GM21576 (cell line): ENCODE measurements at regions not wholly inside any gene's neighbourhood (a gene's known extent, or its start where the extent isn't known, plus 50 kb on each side); places are given as distances from the start of the nearest gene placed in this dataset.

Experiments
- ATAC-seq: cut with Tn5 transposase; IDR thresholded peaks from one replicate; pipeline ENCODE4 v1.9.1; 2021; ENCODE audit warnings: mild to moderate bottlenecking, moderate library complexity; ENCODE audit not compliant: unreplicated experiment

DNA sequence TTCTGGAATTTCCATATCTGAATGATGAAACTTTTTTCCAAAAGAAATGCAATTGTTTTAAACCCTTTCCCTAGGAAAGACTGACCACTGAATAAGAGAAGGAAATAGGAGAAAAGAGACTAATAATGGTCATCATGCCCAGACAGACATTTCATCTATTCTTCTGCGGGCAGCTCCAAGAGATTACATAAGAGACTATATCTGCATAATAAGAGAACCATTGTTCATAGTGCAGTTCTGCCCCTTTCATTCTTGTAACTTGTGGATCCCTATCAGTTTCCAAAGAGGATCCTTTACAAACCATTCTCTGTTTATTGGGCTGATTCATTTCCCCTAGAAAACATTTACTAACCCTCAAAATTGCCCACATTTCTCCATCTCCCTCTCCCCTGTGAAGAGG, 197.8 kb downstream of the FSCB start:
- ATAC-seq: no peak

DNA sequence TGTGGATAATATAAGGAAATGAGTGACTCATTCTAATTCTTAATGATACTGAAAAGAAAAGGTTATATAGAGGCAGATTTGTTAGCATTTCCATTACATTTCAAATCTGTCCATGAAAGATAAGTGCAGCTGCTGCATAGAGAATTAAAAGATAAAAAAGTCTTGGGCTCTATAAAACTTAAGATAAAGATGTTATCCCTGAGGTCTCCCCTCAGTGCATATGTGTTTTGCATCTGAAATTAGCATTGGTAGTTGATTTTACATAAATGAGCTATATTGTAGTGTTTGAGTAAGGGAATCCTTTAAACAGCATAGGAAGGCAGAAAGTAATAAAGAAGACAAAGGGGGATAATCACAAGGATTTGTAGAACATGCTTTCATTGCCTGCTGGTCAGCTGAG, 206.2 kb downstream of the FSCB start:
- ATAC-seq: no peak

DNA sequence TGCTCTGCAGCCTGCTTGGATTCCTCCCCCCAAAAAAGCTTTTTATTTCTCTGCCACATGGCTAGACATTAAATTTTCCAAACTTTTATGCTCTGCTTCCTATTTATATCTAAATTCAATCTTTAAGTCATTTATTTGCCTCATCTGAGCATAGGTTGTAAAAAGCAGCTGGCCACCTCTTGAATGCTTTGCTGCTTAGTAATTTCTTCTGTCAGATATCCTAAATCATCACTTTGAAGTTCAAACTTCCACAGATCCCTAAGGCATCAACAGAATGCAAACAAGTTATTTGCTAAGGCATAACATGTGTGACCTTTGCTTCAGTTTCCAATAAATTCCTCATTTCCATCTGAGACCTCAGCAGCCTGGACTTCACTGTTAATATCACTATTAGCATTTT, 209.6 kb downstream of the FSCB start:
- ATAC-seq: no peak

DNA sequence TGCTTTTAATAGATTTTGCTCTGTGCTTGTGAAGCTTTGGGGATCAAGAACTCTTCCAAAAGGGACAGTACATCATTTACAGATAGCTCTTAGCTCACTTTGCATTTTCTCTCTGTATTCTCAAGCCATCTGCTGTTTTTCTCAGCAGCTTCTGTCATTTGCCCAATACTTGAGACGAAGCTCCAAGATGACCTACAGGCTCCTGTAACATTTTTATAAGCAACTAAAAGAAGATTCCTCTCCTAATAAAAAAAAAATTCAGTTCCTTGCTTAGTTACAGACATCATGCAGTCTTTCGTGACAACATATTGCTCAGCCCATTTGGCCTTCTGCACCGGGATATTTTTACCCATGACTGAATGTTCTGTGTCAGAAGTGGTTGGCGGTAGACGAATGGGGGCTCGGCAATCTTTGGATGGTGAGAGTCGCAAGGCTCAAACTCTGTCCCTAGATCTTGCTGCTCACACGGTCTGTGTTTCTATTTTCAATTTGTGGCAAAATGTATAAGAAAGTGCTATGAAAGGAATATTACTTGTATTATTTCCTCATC, 215.6 kb downstream of the FSCB start:
- no peak for ATAC-seq

DNA sequence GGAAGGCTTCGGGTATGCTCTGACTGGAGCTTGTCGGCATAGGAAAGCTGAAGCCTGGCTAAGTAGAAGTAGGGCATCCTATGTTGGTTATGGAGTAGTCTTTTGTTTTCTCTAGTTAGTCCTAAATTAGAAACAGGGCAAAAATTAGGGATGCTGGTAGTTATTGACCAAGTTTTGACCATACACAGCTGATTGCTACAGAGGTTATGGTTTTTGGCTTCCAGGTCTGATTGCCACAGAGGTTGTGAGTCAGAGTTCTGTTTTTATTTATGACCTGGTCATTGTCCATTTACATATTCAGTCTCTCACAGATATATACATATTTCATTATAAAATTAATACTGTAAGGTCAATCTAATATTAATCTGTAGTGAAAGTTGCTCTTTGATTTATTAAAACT, 219.2 kb downstream of the FSCB start:
- ATAC-seq: no peak

GRCh38 chr14:44286201-44286600, 220.9 kb downstream of the FSCB start:
- ATAC-seq: no peak

DNA sequence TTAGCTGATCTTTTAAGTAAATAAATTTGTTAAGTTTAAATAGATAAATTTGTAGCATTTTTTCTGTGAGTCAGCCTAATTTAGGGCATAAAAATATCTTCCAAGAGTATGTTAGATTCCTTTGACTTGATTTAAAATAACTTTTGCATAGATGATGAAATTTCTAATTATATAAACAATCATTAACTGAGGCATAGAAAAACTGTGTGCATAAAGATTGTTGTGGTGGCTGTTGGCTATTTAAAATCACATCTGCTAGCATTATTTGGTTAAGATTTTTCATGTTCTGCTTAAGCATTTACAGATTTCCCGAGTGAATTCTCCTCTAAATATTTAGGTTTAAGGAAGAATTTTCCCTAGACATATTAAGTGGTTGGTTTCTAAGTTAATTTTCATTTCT, 223.2 kb downstream of the FSCB start:
- ATAC-seq: no peak

- ATAC-seq: no peak
Observed at GRCh38 chr14:44279357-44279756, 227.7 kb downstream of the FSCB start.

DNA sequence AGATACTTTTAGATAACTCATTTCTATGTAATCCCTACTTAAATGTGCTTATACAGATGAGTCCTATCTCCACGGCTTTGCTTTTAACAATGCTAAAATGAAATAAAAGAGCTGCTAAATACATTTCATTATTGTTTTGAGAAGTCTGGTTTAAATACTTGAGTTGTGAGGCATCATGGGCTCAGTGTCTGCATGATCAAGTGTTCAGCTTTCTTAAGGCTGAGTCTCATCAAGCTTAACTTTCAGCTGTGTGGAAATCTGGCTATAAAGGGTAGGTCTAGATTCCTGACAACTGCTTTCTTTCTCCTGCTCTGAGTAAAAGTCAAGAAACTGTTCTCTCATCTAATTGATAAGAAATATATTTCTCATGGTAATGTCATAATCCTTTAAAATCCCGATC, 235.4 kb downstream of the FSCB start:
- no peak for ATAC-seq

DNA sequence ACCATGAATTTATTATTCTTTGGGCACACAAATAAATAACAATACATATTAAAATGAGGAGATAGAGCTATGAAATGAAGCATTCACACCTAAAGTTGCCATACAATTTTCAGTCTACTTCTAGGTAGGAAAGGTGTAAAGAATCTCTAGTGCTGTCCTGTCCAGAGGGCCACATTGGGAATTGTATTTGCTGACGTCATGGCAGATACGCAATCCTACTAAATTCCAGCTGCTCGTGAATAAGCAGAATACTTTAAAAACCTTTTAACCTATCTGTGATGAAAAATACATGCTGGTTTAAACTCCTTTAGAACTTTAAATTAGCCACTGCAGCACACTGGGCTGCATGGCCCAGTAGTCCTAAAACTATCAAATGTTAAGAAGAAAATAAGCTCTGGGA, 236.1 kb downstream of the FSCB start:
- ATAC-seq: no peak

- ATAC-seq: no peak
Observed at GRCh38 chr14:44265246-44265645, 241.8 kb downstream of the FSCB start.

- ATAC-seq: no peak
Observed at GRCh38 chr14:44215660-44216059, 291.4 kb downstream of the FSCB start.

- no peak for ATAC-seq
Observed at GRCh38 chr14:44211718-44212117, 295.4 kb downstream of the FSCB start.

- ATAC-seq: no peak
Observed at GRCh38 chr14:44204061-44204835, 302.8 kb downstream of the FSCB start.

DNA sequence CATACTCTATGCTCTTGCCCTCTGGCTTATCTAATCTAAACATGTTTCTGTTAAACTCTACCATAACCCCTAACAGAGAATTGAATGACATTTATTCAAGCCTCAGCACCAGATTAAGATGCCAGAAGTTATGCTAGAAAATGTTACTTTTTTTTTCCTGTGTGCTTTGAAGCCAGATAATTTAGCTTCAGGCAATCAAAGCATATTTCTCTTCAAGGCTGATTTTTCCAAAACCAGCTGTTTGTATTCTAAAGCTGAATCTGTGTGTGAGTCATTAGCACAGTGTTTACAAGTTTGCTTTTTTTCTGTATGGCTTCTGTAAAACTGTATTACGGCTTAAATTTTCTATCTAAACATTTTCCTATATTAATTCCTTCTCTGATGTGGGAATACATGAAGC, 326.1 kb downstream of the FSCB start:
- ATAC-seq: no peak

GRCh38 chr14:44170556-44170955, 336.5 kb downstream of the FSCB start:
- no peak for ATAC-seq

DNA sequence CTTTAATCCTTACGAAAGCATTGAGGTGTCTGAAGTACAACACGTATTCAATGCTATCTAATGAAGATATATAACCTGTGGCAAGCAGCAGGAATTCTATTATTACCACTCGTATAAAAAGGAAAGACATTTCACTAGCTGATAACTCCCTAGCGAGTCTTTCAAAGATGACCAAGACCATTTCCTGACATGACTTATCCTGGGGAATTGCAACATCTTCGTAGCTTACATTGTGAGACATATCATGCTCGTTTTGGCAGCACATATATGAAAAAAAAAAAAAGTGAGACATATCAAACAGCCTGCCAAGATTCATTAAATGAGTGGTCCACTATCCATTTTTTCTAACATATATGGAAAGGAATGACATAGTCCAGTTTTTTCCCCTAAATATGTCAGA, 337.0 kb downstream of the FSCB start:
- no peak for ATAC-seq

GRCh38 chr14:44168566-44168965, 338.5 kb downstream of the FSCB start:
- ATAC-seq: no peak

DNA sequence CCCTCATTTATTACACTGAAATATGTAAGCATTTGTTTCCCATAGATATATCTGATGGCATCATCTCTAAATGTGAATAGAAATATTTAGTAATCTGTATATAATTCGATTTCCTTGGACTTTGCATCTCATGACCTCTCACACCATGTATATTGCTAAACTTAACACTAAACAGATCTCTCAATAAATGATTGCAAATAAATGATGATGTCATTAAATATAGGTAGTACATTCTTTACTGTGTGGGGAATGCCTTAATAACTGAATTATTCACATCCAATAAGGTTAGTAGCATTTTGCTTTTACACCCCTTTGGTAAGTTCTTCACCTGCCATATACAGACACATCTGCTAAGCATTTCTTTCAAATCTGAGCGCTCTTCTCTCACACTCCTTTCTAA, 340.5 kb downstream of the FSCB start:
- ATAC-seq: no peak

DNA sequence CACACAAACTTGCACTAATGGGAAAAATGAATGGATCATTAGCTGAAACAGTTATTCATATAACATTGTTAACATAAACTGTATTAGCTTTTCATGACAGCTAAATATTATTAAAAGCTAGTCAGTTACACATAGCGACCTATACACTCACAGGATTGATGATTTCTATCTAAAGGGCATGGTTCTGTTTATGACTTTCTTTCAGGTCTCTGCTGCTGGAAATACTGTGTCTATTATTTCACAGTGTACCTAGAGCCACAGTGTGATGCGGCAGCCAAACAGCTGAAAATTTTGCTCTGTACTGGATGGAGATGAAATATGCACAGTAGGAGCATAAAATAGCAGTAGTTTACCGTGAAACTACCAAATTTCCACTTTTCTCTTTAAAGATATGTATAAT, 341.1 kb downstream of the FSCB start:
- ATAC-seq: no peak

- no peak for ATAC-seq
Observed at GRCh38 chr14:44165286-44165685, 341.8 kb downstream of the FSCB start.

GRCh38 chr14:44163946-44164345, 343.1 kb downstream of the FSCB start:
- ATAC-seq: no peak

DNA sequence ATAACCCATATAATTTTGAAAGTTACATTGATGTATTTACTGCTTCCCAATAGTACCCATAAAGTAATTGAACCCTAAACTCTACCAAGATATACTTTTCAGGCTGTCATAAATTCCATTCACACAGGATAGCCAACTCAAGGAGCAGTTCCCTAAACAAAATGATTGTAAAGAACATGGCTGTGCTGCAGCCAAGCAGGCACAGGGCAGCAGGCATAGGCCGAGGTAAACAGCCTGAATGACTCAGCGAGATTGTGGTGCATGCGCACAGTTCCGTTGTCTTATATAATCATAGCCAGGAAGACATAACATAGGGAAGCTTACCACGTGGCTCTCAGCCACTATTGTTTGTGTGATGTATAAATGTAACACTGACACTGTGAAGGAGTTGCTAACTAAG, 344.9 kb downstream of the FSCB start:
- no peak for ATAC-seq
